Stimulated activated CD8-positive, alpha-beta memory T cell treated with anti-CD3 and anti-CD28 coated beads, Interleukin-4, amount 100 ng/mL, for 48 hours (primary cell): ENCODE measurements at regions not wholly inside any gene's neighbourhood (a gene's known extent, or its start where the extent isn't known, plus 50 kb on each side); places are given as distances from the start of the nearest gene placed in this dataset.
"Not testable (repeated sequence)": the region's sequence is repeated elsewhere in the genome, so short reads cannot be mapped to it uniquely, and the experiment has no call there.

Experiments used
- DNase-seq: peaks from one replicate; pipeline ENCODE4 v3.0.0-alpha.2; 2020

DNA sequence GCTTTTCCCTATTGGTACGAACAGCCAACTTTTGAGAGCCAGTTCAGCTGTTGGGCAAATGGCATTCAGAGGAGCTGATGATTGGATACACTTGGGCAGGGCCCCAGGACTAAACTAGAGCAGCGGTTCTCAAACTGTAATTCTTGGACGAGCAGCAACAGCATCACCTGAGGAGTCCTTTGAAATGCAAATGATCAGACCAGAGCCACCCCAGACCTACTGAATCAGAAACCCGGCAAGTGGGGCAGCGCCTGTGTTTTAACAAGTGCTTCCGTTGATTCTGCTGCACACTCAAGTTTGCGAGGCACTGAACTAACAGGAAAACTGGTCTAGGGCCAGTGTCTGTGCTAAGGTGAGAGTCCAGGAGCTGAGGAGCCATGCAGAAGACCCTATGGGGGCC is 239.7 kb downstream of the UACA start:
- DNase-seq, result peak; percentile 18

GRCh38 chr15:70523192-70523591 is 240.2 kb downstream of the UACA start:
- peak; percentile 15 for DNase-seq

DNA sequence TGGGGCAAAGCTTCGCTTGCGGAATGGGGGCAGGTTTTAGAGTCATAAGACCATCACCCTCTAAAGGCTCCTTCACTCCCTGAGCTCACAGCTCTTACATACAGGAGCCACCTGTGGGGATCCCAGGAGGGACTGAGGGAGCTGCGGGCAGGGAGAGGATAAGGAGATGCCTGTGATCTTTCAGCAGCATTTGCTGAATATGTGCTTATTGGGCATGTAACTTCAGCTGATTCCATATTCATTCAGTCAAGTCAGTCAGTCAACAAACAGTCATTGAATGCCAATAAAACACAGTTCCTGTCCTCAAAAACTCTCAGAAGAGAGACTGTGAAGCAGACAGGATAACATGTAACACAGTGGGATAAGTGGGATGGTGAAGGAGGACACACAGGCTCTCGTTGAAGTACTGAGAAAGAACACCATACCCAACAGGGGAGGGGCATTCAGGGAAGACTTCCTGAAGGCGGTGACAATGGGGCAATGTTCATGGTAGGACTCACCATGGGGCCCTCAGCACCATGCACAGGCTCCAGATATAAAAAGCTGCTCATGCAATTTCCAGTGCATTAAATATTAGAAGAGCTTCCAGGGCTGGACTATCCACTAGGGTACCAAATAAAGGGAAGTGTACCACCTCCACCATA is 240.9 kb downstream of the UACA start:
- DNase-seq, result peak; percentile 20

DNA sequence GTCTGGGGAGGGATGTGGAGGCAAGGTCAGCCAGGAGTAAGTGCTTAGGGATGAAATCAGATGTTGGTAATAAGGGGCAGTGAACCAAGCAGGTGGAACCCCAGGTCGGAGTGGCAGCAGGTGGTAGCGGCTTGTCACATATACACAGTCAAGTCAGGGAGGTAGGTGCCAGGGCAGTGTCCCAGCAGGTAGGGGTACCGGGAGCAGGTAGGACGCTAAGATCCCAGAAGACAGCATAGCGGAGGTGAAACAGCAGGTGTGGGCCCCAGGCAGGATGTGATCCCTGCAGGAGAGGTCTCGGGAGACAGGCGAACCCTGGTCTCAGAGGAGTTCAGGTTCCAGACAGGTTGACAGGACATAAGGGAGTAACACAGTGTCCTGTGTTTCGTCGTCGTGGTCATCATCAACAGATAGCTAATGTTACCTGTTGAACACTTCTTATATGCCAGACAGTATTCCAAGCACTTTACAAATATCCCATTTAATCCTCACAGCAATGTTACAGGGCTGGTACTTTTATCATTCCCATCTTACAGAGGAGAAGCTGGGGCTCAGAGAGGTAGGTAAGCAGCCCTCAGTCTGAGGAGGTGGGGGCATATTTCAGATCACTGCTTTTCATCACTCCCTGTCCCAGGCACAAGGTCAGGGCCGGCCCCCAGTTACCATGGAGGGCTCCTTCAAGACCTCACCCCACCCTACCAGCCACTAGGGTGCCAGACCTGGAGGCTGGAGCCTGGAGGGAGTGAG is 241.6 kb downstream of the UACA start:
- DNase-seq, result peak; percentile 13

DNA sequence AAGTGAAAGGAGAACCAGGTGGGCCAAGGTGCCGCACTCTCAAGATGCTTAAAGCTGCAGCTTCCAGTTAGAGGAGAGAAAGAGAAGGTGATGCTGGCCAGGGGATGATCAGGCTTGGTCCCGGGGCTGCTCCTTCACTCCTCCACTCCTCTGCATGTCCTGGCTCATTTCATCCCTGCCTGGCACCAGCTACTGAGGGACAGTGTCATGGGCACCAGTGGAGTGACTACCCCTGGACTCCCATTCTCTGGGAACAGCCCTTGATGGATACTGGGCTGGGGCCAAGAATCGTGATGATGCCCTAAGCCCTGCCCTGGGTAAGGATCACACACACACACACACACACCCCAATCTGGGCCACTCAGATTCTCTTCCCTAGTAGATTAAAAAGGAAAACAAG is 243.7 kb downstream of the UACA start:
- DNase-seq, result no peak

- no peak for DNase-seq
Measured at GRCh38 chr15:70519004-70519365, 244.4 kb downstream of the UACA start.

GRCh38 chr15:70518201-70519003 is 245.0 kb downstream of the UACA start:
- no peak for DNase-seq

GRCh38 chr15:70517194-70517590 is 246.2 kb downstream of the UACA start:
- no peak for DNase-seq

DNA sequence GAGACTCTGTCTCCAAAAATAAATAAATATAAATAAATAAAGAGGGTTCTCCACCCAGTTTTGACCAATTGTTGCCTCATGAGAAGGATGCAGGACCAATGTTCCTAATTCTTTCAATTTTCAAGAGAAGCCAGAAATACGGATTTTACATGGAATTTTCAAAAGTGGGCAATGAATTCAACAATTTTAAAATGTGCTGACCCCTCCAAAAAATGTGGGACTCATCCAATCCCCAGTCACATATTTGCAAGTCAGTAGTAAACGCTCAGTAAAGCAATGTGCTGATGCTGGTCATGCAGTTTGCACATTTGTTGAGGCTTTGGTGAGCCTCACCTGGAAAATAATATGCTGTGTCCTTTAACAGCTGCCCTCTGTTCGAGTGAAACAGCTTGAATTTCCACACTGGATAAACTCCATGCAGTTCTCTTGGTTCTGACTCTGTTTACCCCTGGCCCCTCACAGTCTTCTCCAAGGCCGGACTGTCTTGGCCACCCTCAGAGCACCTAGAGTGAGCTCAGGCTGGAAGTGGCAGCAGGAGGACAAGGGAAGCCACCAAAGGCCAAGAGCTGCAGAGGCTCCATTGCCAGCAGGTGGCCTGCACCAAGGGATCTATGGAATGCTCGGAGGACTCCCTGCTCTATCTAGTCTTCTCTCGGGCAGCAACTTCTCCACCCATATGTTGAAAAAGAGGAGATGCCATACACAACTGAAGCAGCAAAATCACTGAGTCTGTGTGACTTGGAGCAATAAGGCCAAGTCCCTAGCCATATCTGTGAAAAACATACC is 246.8 kb downstream of the UACA start:
- no peak for DNase-seq

DNA sequence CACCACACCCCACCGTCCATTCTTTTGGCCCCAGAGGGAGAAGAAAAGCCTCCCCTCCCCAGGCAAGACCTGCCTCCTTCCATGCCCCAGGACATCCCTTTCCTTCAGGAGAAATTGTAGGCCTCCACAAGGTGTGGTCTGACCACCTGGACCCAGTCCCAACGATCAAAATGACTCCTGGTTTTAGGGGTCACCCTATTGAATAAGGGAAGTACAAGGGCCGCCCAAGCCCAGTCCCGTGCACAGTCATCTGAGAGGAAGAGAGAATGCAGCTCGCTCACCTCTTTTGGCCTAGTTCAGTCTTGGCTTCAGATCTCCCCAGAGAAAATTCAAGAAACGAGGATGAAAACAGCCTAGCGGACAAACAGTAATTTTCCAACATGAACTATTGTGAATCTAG is 249.1 kb downstream of the UACA start:
- no peak for DNase-seq

DNA sequence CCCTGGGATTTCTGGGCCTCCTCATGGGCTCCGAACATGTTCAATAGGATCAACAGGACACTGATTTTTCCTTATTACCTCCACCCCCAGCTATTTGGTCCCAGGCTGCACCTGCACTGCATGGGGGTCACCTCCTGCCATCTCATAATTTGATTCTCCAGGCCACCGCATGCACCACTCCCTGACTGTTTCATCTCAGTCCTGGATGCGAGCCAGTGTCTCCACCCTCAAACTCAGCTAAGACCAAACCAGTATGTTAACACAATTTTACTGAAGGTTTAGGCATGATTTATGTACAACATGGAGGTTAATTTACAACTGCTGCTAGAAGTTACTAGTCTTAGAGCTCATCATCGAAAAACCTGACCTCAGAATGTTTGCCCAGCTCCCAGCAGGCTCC is 249.5 kb downstream of the UACA start:
- DNase-seq, result no peak

- peak; percentile 79 for DNase-seq
Measured at GRCh38 chr15:70512772-70513362, 250.5 kb downstream of the UACA start.

- not testable (repeated sequence) for DNase-seq
Measured at GRCh38 chr15:70511972-70512587, 251.3 kb downstream of the UACA start.

GRCh38 chr15:70510433-70510832 is 252.9 kb downstream of the UACA start:
- DNase-seq, result no peak

GRCh38 chr15:70509731-70510143 is 253.6 kb downstream of the UACA start:
- DNase-seq, result no peak

DNA sequence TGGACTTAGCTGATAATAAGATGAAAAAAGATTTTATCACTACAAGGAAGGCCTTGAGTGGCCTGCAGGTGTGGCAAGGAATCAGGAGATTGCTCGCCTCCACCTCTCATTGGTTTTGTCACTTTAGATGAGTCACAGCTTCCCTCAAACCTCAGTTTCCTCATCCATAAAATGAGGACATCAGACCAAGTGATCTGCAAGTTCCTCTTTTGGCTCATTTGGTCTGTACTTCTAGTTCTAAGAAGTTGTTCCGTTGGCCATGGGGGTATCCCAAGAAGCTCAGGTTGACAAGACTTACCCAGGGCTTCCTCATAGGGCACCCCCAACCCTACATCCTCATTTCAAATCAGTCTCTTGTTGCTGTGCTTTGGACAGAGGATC is 254.1 kb downstream of the UACA start:
- no peak for DNase-seq

DNA sequence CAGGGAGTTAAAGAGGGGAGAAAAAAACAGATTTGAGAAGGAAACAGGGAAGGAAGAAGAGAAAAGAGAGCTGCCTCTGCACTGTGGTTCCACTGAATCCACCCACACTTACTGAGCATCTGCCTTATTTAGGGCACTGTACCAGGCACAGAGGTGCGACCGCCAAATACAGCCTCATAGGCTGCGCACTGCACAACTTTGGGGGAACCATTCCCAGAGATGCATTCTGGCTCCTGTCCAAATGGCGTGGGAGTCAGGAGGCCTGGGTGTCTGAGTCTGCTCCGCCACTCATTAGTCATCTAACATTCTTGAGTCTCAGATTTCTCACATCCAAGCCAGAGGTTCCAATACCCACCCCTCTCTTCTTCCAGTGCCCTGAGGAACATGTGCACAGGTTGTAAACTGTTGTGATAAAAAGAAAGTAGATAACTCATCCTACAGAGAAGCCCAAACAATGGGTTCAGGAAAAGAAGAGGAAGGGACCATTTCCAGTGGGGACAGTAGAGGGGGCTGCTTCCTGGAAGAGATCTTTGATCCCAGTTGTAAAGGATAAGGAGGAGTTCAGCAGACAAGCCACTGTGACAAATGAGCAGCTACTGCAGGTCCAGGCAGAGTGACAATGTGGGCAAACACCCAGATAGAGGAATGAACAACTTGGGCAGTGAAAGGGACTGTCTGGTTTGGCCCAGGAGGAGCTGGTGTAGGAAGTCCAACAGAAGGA is 254.6 kb downstream of the UACA start:
- DNase-seq, result peak; percentile 74

DNA sequence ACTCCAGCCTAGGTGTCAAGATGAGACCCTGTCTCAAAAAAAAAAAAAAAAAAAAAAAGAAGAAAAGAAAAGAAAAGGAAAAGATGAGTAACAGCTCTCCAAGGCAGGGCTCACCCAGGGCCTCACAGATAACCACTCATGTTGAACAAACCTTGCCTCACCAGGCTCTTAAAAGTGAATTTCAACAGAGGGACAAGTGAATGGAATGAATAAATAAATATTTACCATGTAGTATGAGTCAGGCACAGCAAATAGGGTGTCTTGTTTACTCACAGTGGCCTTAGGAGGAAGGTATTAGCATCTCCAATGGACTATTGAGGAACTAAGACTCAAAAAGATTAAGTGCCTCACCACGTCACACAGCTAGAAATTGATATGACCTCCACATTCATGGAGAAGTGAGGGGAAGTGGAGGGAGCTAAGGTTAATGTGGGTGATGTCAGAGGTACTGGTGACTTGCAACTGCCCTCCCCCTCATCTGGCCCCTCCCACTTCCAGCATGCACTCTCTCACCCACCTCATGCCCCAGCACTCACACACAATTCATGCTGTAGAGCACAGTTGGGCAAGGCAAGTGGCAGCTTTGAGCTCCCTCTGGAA is 255.5 kb downstream of the UACA start:
- no peak for DNase-seq

GRCh38 chr15:70505936-70506912 is 257.1 kb downstream of the UACA start:
- DNase-seq, result no peak

DNA sequence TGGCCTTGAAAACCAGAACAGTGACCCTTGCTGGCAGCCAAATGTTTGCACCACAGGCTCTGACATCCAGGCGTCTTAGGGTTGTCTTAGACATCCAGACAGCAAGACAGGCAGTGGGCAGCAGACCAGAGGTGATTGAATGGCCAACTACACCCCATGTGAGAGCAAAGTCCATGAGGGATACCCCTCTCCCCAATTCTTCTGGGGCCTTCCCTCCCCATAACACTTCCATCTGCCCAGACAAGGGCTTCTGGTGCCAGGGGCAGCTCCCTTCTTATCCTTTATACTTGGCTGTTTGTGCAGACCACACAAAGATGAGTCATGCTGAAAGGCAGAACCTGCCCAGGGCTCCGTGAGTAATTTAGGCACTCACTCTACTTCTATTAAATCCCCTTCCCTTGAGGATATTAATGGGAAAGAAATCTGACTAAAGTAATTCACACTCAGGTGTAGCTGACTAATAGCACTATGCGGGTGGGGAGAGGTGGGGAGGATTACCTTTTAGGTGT is 257.9 kb downstream of the UACA start:
- DNase-seq, result no peak
